T-helper 2 cell treated with Interferon-gamma antibody and Interleukin-4, amounts not matched to agents 5 μg/mL and 100 μg/mL, for 36 hours (primary cell): ENCODE measurements at regions not wholly inside any gene's neighbourhood (a gene's known extent, or its start where the extent isn't known, plus 50 kb on each side); places are given as distances from the start of the nearest gene placed in this dataset.
"Not testable (repeated sequence)": the region's sequence is repeated elsewhere in the genome, so short reads cannot be mapped to it uniquely, and the experiment has no call there.

Experiments used
- DNase-seq: peaks from one replicate; pipeline ENCODE4 v3.0.0; 2021; ENCODE audit warnings: low spot score
- H3K27ac Mint-ChIP-seq: one replicate; pipeline ENCODE4 v1.8.0; 2021; ENCODE audit warnings: mild to moderate bottlenecking, mixed read lengths
- H3K27me3 Mint-ChIP-seq: one replicate; pipeline ENCODE4 v1.8.0; 2021; ENCODE audit warnings: low read depth, mixed read lengths
- H3K36me3 Mint-ChIP-seq: one replicate; pipeline ENCODE4 v1.8.0; 2021; ENCODE audit warnings: low read depth, mixed read lengths
- H3K4me1 Mint-ChIP-seq: one replicate; pipeline ENCODE4 v1.8.0; 2021; ENCODE audit warnings: low read depth, mixed read lengths
- H3K4me3 Mint-ChIP-seq: one replicate; pipeline ENCODE4 v1.8.0; 2022; ENCODE audit warnings: mild to moderate bottlenecking, moderate library complexity, mixed read lengths
- H3K9me3 Mint-ChIP-seq: one replicate; pipeline ENCODE4 v1.8.0; 2021; ENCODE audit warnings: mixed read lengths

GRCh38 chr12:102691773-102692555, 211.6 kb upstream of the IGF1 start:
- Mint-ChIP-seq H3K27me3 (peaks cover 3% of the 10 kb centered on the region), H3K4me1 (no peaks in the 10 kb centered on the region), H3K4me3 (no peak overlapping the region), H3K9me3 (no peaks in the 10 kb centered on the region), H3K27ac (no peak overlapping the region), H3K36me3 (no peaks in the 10 kb centered on the region)
- no peak for DNase-seq

GRCh38 chr12:102690253-102690652, 209.9 kb upstream of the IGF1 start:
- no peaks in the 10 kb centered on the region for H3K9me3 Mint-ChIP-seq
- H3K4me1 Mint-ChIP-seq, result no peaks in the 10 kb centered on the region
- DNase-seq, result no peak
- H3K36me3 Mint-ChIP-seq, result no peaks in the 10 kb centered on the region
- no peak overlapping the region for H3K27ac Mint-ChIP-seq
- no peak overlapping the region for H3K4me3 Mint-ChIP-seq
- H3K27me3 Mint-ChIP-seq, result peaks cover 3% of the 10 kb centered on the region

DNA sequence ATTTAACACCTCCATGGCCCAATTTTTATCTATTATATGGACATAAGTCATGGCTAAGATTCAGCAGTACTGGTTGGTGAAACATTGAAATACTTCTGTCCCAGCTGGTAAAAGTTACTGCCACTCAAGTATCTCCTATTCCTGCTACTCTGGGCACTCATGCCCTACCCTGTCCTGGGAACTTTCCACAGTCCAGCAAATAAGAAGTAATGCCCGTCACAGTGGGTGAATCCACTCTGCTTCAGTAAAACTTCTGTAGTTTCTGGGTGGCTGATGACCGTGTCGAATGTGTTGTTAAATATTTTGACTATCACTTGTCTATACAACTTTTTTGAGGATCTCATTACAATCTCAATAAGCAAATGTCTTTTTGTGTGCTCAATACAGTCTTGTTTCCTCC, 209.3 kb upstream of the IGF1 start:
- Mint-ChIP-seq H3K27ac (no peak overlapping the region), H3K9me3 (no peaks in the 10 kb centered on the region), H3K27me3 (peaks cover 3% of the 10 kb centered on the region), H3K36me3 (no peaks in the 10 kb centered on the region), H3K4me1 (no peaks in the 10 kb centered on the region), H3K4me3 (no peak overlapping the region)
- no peak for DNase-seq

DNA sequence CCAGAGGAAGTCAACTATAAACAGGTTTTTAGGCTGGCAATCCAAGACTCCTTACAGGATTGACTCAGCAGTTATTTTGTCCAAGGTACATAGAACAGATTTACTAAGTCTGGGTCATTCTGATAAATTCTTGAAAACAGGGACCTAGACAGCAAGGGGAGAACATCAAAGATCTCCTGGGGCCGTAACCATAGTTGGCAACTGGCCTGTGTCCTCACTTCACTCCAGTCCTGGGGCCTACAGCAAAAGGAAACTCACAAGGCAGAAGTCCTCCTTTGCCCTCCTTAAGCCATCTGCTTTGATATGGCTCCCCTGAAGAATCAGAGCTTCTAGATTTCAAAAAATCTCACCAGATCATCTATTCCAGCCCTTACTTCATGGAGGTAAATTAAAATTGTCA, 207.2 kb upstream of the IGF1 start:
- Mint-ChIP-seq H3K9me3 (no peaks in the 10 kb centered on the region), H3K4me3 (no peak overlapping the region), H3K27me3 (peaks cover 3% of the 10 kb centered on the region), H3K36me3 (no peaks in the 10 kb centered on the region), H3K27ac (no peak overlapping the region), H3K4me1 (no peaks in the 10 kb centered on the region)
- no peak for DNase-seq

GRCh38 chr12:102685841-102686240, 205.5 kb upstream of the IGF1 start:
- Mint-ChIP-seq H3K27me3 (peaks cover 3% of the 10 kb centered on the region), H3K27ac (no peak overlapping the region), H3K4me3 (no peak overlapping the region), H3K4me1 (no peaks in the 10 kb centered on the region), H3K36me3 (no peaks in the 10 kb centered on the region), H3K9me3 (no peaks in the 10 kb centered on the region)
- no peak for DNase-seq

- H3K9me3 Mint-ChIP-seq, result no peaks in the 10 kb centered on the region
- no peaks in the 10 kb centered on the region for H3K36me3 Mint-ChIP-seq
- H3K4me1 Mint-ChIP-seq, result no peaks in the 10 kb centered on the region
- DNase-seq, result no peak
- H3K27ac Mint-ChIP-seq, result no peak overlapping the region
- H3K4me3 Mint-ChIP-seq, result no peak overlapping the region
- peaks cover 3% of the 10 kb centered on the region for H3K27me3 Mint-ChIP-seq
Measured at GRCh38 chr12:102685172-102685571, 204.8 kb upstream of the IGF1 start.

GRCh38 chr12:102682366-102683289, 202.3 kb upstream of the IGF1 start:
- no peaks in the 10 kb centered on the region for H3K27me3 Mint-ChIP-seq
- no peaks in the 10 kb centered on the region for H3K4me1 Mint-ChIP-seq
- H3K36me3 Mint-ChIP-seq, result no peaks in the 10 kb centered on the region
- H3K4me3 Mint-ChIP-seq, result no peak overlapping the region
- DNase-seq, result no peak
- H3K9me3 Mint-ChIP-seq, result no peaks in the 10 kb centered on the region
- no peak overlapping the region for H3K27ac Mint-ChIP-seq

GRCh38 chr12:102681747-102682146, 201.4 kb upstream of the IGF1 start:
- H3K27me3 Mint-ChIP-seq, result no peaks in the 10 kb centered on the region
- no peak overlapping the region for H3K4me3 Mint-ChIP-seq
- DNase-seq, result no peak
- H3K27ac Mint-ChIP-seq, result no peak overlapping the region
- no peaks in the 10 kb centered on the region for H3K4me1 Mint-ChIP-seq
- H3K36me3 Mint-ChIP-seq, result no peaks in the 10 kb centered on the region
- H3K9me3 Mint-ChIP-seq, result no peaks in the 10 kb centered on the region

- Mint-ChIP-seq H3K4me1 (no peaks in the 10 kb centered on the region), H3K4me3 (no peak overlapping the region), H3K27me3 (no peaks in the 10 kb centered on the region), H3K36me3 (no peaks in the 10 kb centered on the region), H3K27ac (no peak overlapping the region), H3K9me3 (no peaks in the 10 kb centered on the region)
- DNase-seq, result no peak
Measured at GRCh38 chr12:102681309-102681708, 200.9 kb upstream of the IGF1 start.

DNA sequence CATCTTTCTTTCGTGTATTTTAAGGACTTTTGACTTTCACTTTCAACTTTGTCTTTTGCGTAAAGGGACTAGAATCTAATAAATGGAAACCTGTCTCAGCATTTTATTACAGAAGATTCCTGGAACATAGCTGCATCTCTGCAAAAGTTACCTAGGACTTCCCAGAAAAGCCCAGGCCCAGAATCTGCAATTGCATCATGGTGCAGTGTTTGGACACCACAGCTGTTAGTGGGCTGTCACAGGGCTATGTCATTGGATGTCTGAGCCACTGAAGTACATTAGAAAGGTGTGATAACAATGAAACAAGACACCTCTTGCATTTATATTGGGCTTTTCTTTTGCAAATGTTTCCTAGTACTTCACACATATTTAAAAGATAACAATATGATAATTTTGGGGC, 199.9 kb upstream of the IGF1 start:
- H3K4me3 Mint-ChIP-seq, result no peak overlapping the region
- H3K4me1 Mint-ChIP-seq, result no peaks in the 10 kb centered on the region

GRCh38 chr12:102676812-102677211, 196.4 kb upstream of the IGF1 start:
- no peak overlapping the region for H3K4me3 Mint-ChIP-seq
- H3K9me3 Mint-ChIP-seq, result peaks cover 15% of the 10 kb centered on the region
- no peak for DNase-seq
- H3K36me3 Mint-ChIP-seq, result no peaks in the 10 kb centered on the region
- no peak overlapping the region for H3K27ac Mint-ChIP-seq
- no peaks in the 10 kb centered on the region for H3K4me1 Mint-ChIP-seq
- H3K27me3 Mint-ChIP-seq, result no peaks in the 10 kb centered on the region

More for the DNA sequence above, 199.9 kb upstream of the IGF1 start:
- Mint-ChIP-seq H3K36me3 (no peaks in the 10 kb centered on the region), H3K27ac (no peak overlapping the region), H3K9me3 (no peaks in the 10 kb centered on the region), H3K27me3 (no peaks in the 10 kb centered on the region)
- no peak for DNase-seq

GRCh38 chr12:102675672-102676071, 195.3 kb upstream of the IGF1 start:
- no peak overlapping the region for H3K4me3 Mint-ChIP-seq
- DNase-seq, result no peak
- no peaks in the 10 kb centered on the region for H3K36me3 Mint-ChIP-seq
- peaks cover 15% of the 10 kb centered on the region for H3K9me3 Mint-ChIP-seq
- no peaks in the 10 kb centered on the region for H3K27me3 Mint-ChIP-seq
- H3K4me1 Mint-ChIP-seq, result no peaks in the 10 kb centered on the region
- no peak overlapping the region for H3K27ac Mint-ChIP-seq

DNA sequence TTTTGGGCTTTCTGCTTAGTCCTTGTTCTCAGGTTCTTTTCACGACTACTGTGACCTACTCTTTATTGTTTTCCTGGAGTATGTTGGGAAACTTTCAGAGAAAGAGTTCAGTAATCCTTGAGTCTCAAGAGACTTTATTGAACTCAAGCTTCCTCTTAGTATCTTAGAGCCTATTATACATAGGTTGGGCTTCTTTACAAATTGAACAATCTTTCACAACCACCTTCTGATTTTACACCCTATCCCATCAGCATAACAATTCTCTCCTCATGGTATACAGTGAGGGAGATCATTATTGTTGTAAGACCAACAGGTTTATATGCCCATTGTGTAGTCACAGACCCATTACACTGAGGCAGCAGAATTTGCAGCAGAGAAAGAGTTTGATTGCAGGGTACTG, 193.2 kb upstream of the IGF1 start:
- H3K27ac Mint-ChIP-seq, result no peak overlapping the region
- H3K36me3 Mint-ChIP-seq, result no peaks in the 10 kb centered on the region
- H3K9me3 Mint-ChIP-seq, result peaks cover 15% of the 10 kb centered on the region
- no peaks in the 10 kb centered on the region for H3K4me1 Mint-ChIP-seq
- no peak for DNase-seq
- H3K27me3 Mint-ChIP-seq, result no peaks in the 10 kb centered on the region
- no peak overlapping the region for H3K4me3 Mint-ChIP-seq

GRCh38 chr12:102672212-102672611, 191.8 kb upstream of the IGF1 start:
- H3K36me3 Mint-ChIP-seq, DNase-seq, H3K4me3 Mint-ChIP-seq, H3K4me1 Mint-ChIP-seq, H3K27ac Mint-ChIP-seq, H3K27me3 Mint-ChIP-seq: not testable (repeated sequence)
- peaks cover 15% of the 10 kb centered on the region for H3K9me3 Mint-ChIP-seq
